HK-2 (cell line): ENCODE measurements at regions not wholly inside any gene's neighbourhood (a gene's known extent, or its start where the extent isn't known, plus 50 kb on each side); places are given as distances from the start of the nearest gene placed in this dataset.
"Not testable (repeated sequence)": the region's sequence is repeated elsewhere in the genome, so short reads cannot be mapped to it uniquely, and the experiment has no call there.

Source experiments
- DNase-seq: peaks from one replicate; pipeline ENCODE4 v3.0.0-alpha.2; 2018; ENCODE audit not compliant: unreplicated experiment

- no peak for DNase-seq
Measured at GRCh38 chr2:49677227-49677626, 522.9 kb upstream of the FSHR start.

- DNase-seq, result no peak
Measured at GRCh38 chr2:49664827-49665226, 510.5 kb upstream of the FSHR start.

- no peak for DNase-seq
Measured at GRCh38 chr2:49661809-49662208, 507.5 kb upstream of the FSHR start.

- DNase-seq, result no peak
Measured at GRCh38 chr2:49656853-49657252, 502.5 kb upstream of the FSHR start.

- no peak for DNase-seq
Measured at GRCh38 chr2:49643149-49643548, 488.8 kb upstream of the FSHR start.

GRCh38 chr2:49640630-49641029 is 486.3 kb upstream of the FSHR start:
- no peak for DNase-seq

- DNase-seq, result no peak
Measured at GRCh38 chr2:49621016-49621415, 466.7 kb upstream of the FSHR start.

GRCh38 chr2:49619804-49620203 is 465.5 kb upstream of the FSHR start:
- DNase-seq, result no peak

GRCh38 chr2:49618491-49618890 is 464.2 kb upstream of the FSHR start:
- DNase-seq, result no peak

GRCh38 chr2:49616800-49617199 is 462.5 kb upstream of the FSHR start:
- no peak for DNase-seq

GRCh38 chr2:49611796-49612195 is 457.5 kb upstream of the FSHR start:
- not testable (repeated sequence) for DNase-seq

GRCh38 chr2:49600524-49600923 is 446.2 kb upstream of the FSHR start:
- DNase-seq, result no peak

GRCh38 chr2:49598231-49598630 is 443.9 kb upstream of the FSHR start:
- no peak for DNase-seq

- no peak for DNase-seq
Measured at GRCh38 chr2:49585921-49586320, 431.6 kb upstream of the FSHR start.

GRCh38 chr2:49582946-49583345 is 428.6 kb upstream of the FSHR start:
- DNase-seq, result no peak

- DNase-seq, result no peak
Measured at GRCh38 chr2:49577041-49577440, 422.7 kb upstream of the FSHR start.

GRCh38 chr2:49569176-49569575 is 414.9 kb upstream of the FSHR start:
- no peak for DNase-seq

- no peak for DNase-seq
Measured at GRCh38 chr2:49567811-49568600, 413.7 kb upstream of the FSHR start.

- DNase-seq, result no peak
Measured at GRCh38 chr2:49567021-49567420, 412.7 kb upstream of the FSHR start.

- no peak for DNase-seq
Measured at GRCh38 chr2:49553658-49554057, 399.3 kb upstream of the FSHR start.

- no peak for DNase-seq
Measured at GRCh38 chr2:49532702-49533101, 378.4 kb upstream of the FSHR start.

GRCh38 chr2:49515996-49516782 is 361.9 kb upstream of the FSHR start:
- no peak for DNase-seq

GRCh38 chr2:49514201-49514600 is 359.9 kb upstream of the FSHR start:
- DNase-seq, result no peak
